ENCODE measurements at regions not wholly inside any gene's neighbourhood (a gene's known extent, or its start where the extent isn't known, plus 50 kb on each side); places are given as distances from the start of the nearest gene placed in this dataset.
"Not testable (repeated sequence)": the region's sequence is repeated elsewhere in the genome, so short reads cannot be mapped to it uniquely, and the experiment has no call there.

DNA sequence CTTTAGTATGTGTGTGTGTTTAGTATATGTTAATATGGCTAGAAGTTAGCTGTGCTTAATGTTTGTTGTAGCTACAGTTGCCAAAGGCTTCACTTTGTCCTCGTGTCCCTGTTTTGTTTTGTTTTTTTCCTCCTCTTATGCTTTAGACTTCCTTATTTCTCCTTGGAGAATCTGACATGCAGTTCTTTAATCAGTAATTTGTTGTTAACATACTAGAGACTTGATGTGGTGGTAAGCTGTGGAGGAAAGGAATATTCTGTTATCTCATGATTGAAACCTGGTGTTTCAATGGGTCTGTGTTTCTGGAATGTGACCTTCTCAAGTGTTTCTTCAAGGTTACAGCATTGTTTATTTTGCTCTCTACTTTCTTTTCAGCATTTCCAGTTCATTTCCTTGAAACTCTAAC lies 515.6 kb upstream of the ST8SIA4 start:
- DNase-seq (ENCODE audit: low read depth in 4 of 4, low spot score in 3 of 4) = peak in 1 of 4 donors; percentile 5

GRCh38 chr5:101404531-101404930 lies 501.4 kb upstream of the ST8SIA4 start:
- no peak for DNase-seq (ENCODE audit: low read depth in 4 of 4, low spot score in 3 of 4)

DNA sequence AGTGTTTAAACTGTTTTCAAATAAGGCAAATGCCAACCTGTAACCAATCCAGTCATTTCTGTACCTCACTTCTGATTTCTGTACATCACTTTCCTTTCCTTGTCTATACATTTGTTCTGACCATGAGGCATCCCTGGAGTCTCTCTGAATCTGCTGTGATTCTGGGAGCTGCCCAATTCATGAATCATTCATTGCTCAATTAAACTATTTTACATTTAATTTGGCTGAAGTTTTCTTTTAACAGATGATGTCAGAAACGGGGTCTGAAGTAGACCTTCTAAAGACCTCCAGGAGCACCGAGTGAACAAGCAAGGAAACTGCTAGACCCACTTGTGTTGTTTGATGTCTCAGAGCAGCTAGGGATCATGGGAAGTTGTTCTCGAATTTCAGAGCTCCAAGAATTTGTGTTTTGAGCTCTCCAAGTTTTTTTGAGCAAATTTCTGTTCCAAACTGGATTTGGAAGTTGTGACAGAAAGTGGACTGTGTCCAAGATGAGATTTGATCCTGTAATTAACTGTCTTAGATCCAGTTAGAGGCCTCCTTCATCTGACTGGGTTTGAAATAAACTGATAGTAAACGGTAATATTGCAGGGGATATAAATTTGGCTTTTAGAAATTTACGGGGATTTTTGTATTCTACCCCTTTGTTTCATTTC lies 490.8 kb upstream of the ST8SIA4 start:
- no peak for DNase-seq (ENCODE audit: low read depth in 4 of 4, low spot score in 3 of 4)

GRCh38 chr5:101390151-101390908 lies 487.2 kb upstream of the ST8SIA4 start:
- DNase-seq (ENCODE audit: low read depth in 4 of 4, low spot score in 3 of 4) = peak in 3 of 4 donors; percentile 20 to 23 (median 20)

- peak in 1 of 4 donors; percentile 1 for DNase-seq (ENCODE audit: low read depth in 4 of 4, low spot score in 3 of 4)
Observed at GRCh38 chr5:101385276-101385675, 482.2 kb upstream of the ST8SIA4 start.

- peak in 1 of 4 donors; percentile 4 for DNase-seq (ENCODE audit: low read depth in 4 of 4, low spot score in 3 of 4)
Observed at GRCh38 chr5:101370181-101370580, 467.1 kb upstream of the ST8SIA4 start.

GRCh38 chr5:101364469-101364868 lies 461.4 kb upstream of the ST8SIA4 start:
- DNase-seq (ENCODE audit: low read depth in 4 of 4, low spot score in 3 of 4) = peak in 3 of 4 donors; percentile 2 to 10 (median 4)

DNA sequence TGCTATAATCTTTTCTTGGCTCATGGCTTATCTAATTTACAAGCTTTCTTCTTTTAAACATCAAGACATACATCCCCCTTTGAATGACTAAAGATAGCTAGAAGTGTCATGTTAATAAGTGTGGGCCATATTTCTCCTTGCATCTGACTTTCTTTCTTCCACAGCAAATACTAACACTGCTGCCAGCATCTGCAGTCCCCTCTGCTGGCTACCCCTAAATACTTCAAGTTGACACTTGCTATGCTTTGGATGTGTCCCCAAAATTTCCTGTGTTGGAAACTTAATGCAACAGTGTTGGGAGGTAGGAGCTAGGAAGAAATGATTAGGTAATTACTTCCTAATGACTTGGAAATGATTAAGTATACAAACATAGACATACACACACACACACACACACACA lies 459.0 kb upstream of the ST8SIA4 start:
- DNase-seq (ENCODE audit: low read depth in 4 of 4, low spot score in 3 of 4) = no peak

DNA sequence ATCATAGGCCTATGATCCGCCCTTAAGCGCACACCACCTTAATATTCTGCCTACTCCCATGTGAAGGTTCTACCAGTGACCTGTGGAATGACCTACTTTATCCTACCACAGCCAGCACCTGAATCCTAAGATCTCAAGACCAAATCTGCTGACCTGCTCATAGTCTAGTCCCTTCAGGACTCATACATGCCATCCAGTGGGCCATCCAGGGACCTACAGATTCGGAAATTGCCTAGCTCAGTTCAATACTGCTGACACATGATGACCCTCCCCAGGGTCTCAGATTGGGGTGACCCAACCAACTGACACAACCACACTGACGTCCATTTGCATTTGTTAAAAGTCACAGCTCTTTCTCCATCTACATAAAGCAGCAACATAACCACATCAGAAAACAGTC lies 443.8 kb upstream of the ST8SIA4 start:
- no peak for DNase-seq (ENCODE audit: low read depth in 4 of 4, low spot score in 3 of 4)

DNA sequence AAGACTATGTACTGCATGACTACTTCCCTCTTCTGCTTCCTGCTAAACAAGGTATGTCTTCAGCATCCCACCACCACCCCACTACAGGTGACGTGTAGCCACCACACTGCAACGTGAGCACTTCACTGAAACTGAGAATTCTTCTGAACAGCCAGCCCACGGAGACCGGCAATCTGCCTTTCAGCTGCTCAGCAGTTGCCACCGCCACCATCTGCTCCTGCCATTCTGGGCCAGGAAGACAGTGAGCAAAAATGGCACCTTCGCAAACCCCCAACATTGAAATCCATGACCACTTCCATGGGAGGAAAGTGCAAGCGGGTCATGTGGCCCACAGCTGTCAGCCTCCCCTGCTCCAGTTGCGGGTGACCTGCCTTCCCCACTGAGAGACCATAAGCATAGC lies 443.4 kb upstream of the ST8SIA4 start:
- DNase-seq (ENCODE audit: low read depth in 4 of 4, low spot score in 3 of 4) = no peak

DNA sequence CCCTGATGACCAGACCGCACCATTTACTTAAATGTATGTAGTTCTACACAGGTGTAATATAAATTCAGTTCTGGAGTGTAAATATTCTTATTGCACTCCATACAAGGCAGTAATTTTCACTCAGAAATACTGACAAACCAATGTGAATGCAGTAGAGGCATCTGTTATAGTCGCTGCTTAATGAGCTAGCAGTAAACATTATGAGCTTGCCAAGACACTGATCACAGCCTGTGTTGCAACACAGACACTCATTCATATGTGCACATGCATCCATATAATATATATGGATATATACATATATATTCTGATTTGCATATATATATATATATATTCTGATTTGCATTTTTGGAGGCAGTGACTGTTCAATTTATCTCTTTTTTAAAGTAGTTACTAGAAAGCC lies 435.1 kb upstream of the ST8SIA4 start:
- DNase-seq (ENCODE audit: low read depth in 4 of 4, low spot score in 3 of 4) = no peak

DNA sequence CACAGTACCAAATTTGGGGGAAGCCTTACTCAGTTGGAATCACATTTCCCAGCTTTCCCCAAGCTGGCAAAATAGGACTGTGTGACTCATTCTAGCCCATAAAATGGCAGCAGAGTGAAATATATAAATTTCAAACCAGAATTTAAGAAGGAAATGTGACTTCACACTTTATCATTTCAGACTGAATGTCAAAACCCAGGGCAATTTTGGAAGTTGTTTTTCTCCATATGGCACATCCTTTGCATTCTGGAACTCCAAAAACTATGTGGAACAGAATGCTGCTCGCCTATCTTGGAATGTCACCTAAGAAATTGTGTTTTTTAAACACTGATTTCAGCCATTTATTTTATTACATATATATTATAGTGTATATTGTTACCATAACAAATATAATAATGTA lies 424.7 kb upstream of the ST8SIA4 start:
- DNase-seq (ENCODE audit: low read depth in 4 of 4, low spot score in 3 of 4) = no peak

DNA sequence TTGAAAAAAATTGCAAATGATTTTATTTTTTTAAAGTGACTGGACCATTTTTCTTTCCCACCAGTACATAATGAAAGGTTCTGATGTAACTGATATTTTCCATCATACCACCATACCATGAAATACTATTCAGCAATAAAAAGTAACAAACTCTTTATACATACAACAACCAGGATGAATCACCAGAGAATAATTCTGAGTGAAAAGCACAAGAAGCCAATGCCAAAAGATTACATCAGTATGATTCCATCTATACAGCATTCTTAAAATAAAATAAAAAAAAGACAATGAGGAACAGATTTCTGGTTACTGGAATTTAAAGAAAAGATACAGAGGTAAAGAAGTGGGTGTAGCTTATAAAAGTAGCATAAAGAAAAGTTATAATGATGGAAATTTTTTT lies 423.7 kb upstream of the ST8SIA4 start:
- no peak for DNase-seq (ENCODE audit: low read depth in 4 of 4, low spot score in 3 of 4)

- DNase-seq (ENCODE audit: low read depth in 4 of 4, low spot score in 3 of 4) = not testable (repeated sequence)
Observed at GRCh38 chr5:101316401-101316800, 413.3 kb upstream of the ST8SIA4 start.

DNA sequence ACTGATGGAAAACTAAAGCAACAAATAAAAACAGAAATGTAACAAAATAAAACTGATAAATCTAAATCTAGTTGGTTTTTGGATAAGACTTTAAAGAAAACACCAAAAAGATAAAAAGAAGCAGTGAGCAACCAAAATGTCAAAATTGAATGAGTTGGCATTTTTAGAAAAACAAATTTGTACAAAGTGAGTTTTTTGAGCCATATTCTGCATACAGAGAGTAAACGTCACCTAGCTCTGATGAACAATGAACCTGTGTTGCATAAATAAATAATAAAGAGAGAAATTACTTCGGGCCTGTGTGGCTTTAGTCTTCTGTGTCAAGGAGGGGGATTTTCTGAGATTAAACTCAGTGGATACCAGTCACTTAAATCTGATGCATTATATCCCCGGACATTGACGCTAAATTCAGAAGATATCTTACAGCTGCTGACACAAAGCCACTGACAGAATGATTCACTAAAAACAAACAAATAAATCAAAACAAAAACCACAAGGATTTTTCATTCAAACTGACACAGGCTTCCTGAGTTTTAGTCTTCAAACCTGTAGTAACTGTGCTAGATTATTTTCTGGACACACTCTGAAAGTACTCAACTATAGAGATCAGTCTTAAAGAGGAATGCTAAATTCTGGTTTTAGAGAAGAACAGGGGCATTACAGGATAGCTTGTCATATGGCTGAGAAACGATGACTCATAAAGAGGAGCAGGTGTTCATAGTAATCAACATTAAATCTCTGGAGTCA lies 403.5 kb upstream of the ST8SIA4 start:
- no peak for DNase-seq (ENCODE audit: low read depth in 4 of 4, low spot score in 3 of 4)

- DNase-seq (ENCODE audit: low read depth in 4 of 4, low spot score in 3 of 4) = no peak
Observed at GRCh38 chr5:101296477-101296876, 393.4 kb upstream of the ST8SIA4 start.

GRCh38 chr5:101292199-101292598 lies 389.1 kb upstream of the ST8SIA4 start:
- DNase-seq (ENCODE audit: low read depth in 4 of 4, low spot score in 3 of 4) = no peak

DNA sequence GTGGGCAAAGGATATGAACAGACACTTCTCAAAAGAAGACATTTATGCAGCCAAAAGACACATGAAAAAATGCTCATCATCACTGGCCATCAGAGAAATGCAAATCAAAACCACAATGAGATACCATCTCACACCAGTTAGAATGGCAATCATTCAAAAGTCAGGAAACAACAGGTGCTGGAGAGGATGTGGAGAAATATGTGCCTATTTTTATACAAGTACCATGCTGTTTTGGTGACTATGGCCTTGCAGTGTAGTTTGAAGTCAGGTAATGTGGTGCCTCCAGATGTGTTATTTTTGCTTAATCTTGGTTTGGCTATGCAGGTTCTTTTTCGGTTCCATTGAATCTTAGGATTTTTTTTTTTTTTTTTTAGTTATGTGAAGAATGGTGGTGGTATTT lies 387.7 kb upstream of the ST8SIA4 start:
- not testable (repeated sequence) for DNase-seq (ENCODE audit: low read depth in 4 of 4, low spot score in 3 of 4)

GRCh38 chr5:101288633-101289032 lies 385.6 kb upstream of the ST8SIA4 start:
- no peak for DNase-seq (ENCODE audit: low read depth in 4 of 4, low spot score in 3 of 4)

- DNase-seq (ENCODE audit: low read depth in 4 of 4, low spot score in 3 of 4) = no peak
Observed at GRCh38 chr5:101284736-101285375, 381.8 kb upstream of the ST8SIA4 start.

GRCh38 chr5:101283938-101284337 lies 380.9 kb upstream of the ST8SIA4 start:
- DNase-seq (ENCODE audit: low read depth in 4 of 4, low spot score in 3 of 4) = not testable (repeated sequence)
